GDM1 (cell line): ENCODE measurements at regions not wholly inside any gene's neighbourhood (a gene's known extent, or its start where the extent isn't known, plus 50 kb on each side); places are given as distances from the start of the nearest gene placed in this dataset.

Experiments used
- DNase-seq: peaks from one replicate; lab custom pipeline; 2025; lab: John Stamatoyannopoulos, UW

GRCh38 chr13:57784633-57785032 is 153.1 kb downstream of the PCDH17 start:
- DNase-seq, result no peak

GRCh38 chr13:57787058-57787791 is 155.7 kb downstream of the PCDH17 start:
- no peak for DNase-seq

- no peak for DNase-seq
Measured at GRCh38 chr13:57799624-57800023, 168.1 kb downstream of the PCDH17 start.

GRCh38 chr13:57813651-57814050 is 182.1 kb downstream of the PCDH17 start:
- no peak for DNase-seq

DNA sequence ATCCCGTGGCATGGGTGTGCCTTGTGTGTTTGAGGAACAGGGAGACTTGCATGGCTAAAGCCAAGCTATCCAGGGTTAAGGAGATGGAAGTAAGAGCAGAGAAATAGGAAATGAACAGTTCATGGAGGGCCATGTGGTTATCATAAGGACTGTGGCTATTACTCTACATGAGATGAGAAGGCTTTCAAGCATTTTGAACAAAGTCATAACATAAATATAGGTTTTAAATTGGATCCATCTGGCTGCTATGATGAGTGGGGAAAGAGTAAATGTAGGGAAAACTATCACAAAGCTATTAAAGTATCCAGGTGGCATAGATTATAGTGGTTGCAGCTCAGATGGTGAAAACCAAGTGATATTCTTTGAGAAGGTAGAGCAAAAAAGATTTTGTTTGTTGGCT is 184.1 kb downstream of the PCDH17 start:
- no peak for DNase-seq

DNA sequence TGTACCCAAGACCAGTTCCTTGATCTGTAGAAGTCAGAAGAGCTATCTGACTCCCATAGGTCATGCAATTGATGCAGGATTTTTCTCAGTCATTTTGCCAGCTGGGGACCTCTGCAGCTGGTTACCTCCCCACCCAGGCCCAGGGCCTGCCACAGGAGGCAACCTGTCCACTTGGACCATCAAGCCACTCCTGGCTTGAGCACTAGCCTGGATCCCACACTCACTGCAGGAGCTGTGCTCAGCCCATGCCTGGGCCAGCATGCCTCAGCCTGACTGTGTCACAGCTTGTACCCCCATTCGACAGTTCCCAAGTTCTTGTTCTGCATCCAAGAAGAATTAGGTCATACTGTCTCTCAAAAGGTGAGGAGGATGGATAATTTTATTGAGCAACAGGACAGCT is 189.4 kb downstream of the PCDH17 start:
- no peak for DNase-seq

DNA sequence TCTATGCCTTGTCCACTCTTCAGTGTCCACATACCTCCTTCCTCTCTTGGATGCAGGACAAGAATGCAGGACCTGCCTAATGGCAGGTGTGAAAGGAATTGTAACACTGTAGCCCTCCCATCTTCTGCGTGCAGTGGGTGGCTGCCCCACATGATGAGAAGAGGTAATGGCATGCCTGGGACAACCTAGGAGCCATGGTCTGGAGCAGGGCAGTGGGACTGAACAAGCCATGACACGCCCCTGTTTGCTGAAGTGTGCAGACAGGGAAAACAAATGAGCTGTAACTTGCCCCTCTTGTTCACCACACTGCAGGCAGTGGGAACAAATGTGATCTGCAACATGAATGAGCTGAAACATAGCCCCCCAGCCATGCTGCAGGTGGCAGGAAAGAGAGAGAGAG is 192.2 kb downstream of the PCDH17 start:
- DNase-seq, result no peak

- DNase-seq, result no peak
Measured at GRCh38 chr13:57824121-57824520, 192.6 kb downstream of the PCDH17 start.

- DNase-seq, result no peak
Measured at GRCh38 chr13:57825066-57825465, 193.5 kb downstream of the PCDH17 start.

- no peak for DNase-seq
Measured at GRCh38 chr13:57829496-57829895, 198.0 kb downstream of the PCDH17 start.

- DNase-seq, result no peak
Measured at GRCh38 chr13:57832187-57832586, 200.6 kb downstream of the PCDH17 start.

GRCh38 chr13:57837801-57838200 is 206.3 kb downstream of the PCDH17 start:
- no peak for DNase-seq

GRCh38 chr13:57843521-57843920 is 212.0 kb downstream of the PCDH17 start:
- no peak for DNase-seq

- DNase-seq, result no peak
Measured at GRCh38 chr13:57846600-57847173, 215.1 kb downstream of the PCDH17 start.

DNA sequence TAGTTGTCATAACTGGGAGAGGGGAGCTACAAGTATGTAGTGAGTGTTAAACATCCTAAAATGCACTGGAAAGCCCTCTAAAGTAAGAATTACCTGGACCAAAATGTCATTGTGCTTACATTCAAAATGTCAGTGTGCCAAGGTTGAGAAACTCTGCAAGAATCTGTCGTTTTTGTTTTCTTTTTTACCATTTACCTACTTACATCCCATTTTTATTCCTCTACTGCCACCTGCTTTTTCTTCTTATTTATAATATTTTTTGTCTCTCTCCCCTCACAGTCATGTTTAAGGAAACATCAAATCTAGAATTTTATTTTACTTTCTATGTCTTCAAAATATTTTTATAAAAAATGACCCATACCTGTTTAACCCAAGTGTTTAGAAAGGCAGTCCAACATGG is 226.4 kb downstream of the PCDH17 start:
- no peak for DNase-seq

GRCh38 chr13:57858376-57858775 is 226.8 kb downstream of the PCDH17 start:
- DNase-seq, result no peak

DNA sequence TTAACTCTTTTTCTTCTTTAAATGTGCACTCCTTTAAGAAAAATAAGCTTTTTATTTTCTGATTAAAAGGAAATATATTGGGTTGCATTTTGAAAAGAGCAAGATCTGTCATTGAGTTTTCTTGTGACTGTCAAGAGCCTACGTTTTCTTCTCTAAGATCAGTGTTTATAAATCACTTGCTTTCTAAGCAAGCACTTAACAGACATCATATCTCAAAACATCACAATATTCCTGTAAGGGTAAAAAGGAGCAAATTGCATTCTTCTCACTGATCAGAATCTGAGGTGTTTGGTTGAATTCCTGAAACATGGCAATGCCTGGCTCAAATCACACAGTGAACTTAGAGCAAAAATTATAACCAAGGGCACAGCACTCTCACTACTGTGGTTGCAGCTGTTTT is 231.3 kb downstream of the PCDH17 start:
- DNase-seq, result no peak

- no peak for DNase-seq
Measured at GRCh38 chr13:57865600-57866294, 234.2 kb downstream of the PCDH17 start.

DNA sequence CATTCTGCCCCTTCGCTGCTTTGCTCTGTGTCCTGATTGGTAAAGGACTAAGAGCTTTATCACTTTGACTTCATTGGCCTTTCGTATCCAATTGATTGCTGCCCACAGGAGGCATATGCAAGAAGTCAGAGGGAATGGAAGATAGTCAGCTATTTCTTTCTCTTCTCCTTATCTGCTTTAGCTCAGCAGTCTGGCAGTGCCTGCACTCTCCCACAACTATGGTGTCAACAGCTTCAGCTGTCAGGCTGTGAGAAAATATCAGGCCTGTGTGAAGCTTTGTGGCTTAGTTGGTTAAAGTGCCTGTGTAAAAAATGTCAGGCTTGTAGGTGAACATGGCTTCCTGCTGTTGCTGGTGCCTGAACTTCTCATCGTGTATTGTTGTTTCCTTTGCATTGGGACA is 243.0 kb downstream of the PCDH17 start:
- no peak for DNase-seq

GRCh38 chr13:57877601-57878000 is 246.1 kb downstream of the PCDH17 start:
- no peak for DNase-seq

DNA sequence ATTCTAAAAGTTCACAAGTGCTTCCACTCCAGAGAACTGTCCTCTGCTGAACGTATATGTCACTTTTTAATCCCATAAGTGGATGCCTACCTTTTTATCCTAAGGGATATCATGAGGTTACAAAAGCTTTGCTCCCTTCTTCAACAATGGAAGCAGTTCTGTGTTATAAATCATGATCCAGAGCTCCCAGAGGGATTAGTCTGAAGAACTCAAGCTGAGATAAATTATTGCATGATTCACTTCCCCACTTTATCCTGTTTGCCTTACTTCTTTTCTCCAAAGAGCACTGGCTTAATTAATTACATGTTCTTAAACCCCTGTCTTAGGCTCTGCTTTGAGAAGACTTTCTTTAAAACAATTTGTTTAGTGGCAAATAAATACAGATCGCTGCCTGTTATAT is 246.7 kb downstream of the PCDH17 start:
- no peak for DNase-seq

GRCh38 chr13:57897225-57897624 is 265.7 kb downstream of the PCDH17 start:
- DNase-seq, result no peak

DNA sequence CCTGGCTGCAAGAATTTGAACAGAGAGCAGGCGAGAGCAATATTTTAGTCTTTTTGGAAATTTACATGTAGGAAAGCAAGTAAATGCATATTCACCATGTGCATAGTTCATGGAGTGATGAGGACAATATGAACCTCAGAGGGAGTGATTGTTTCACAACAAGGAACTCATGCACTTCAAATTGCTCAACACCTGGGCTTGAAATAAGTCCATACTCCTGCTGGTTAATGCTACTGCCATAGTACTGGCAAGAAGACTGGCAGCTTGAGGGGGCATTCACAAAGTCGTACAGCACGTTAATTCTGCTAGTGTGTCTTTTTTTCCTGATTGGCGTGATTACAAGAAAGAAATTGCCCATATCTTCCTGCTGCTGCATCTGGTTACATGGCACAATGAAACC is 267.6 kb downstream of the PCDH17 start:
- DNase-seq, result no peak
